Neural cell (in vitro differentiated cells): ENCODE measurements at regions not wholly inside any gene's neighbourhood (a gene's known extent, or its start where the extent isn't known, plus 50 kb on each side); places are given as distances from the start of the nearest gene placed in this dataset.

Source experiments
- CTCF ChIP-seq: fragments of 450-650 bp; IDR thresholded peaks from 2 replicates; pipeline ENCODE4 v1.5.1; 2014; ENCODE audit warnings: antibody characterized with exemption, mild to moderate bottlenecking, moderate library complexity; ENCODE audit not compliant: poor library complexity, severe bottlenecking
- RAD21 ChIP-seq: fragments of 450-650 bp; conservative IDR thresholded peaks from 2 replicates; pipeline ENCODE4 v1.6.1; 2014; ENCODE audit warnings: antibody characterized with exemption, mild to moderate bottlenecking, moderate library complexity
- TAF1 ChIP-seq: IDR thresholded peaks from 2 replicates; pipeline ENCODE4 v1.6.1; 2012; ENCODE audit warnings: low read depth

- TF ChIP-seq CTCF (no peak), TAF1 (no peak), RAD21 (no peak)
Observed at GRCh38 chr9:91157883-91158282, 203.8 kb downstream of the AUH start.
